Urinary bladder (tissue), 3 donors: ENCODE measurements at regions not wholly inside any gene's neighbourhood (a gene's known extent, or its start where the extent isn't known, plus 50 kb on each side); places are given as distances from the start of the nearest gene placed in this dataset.

ENCODE experiments used
- DNase-seq: peaks from one replicate; pipeline ENCODE4 v3.0.0-alpha.2; 2015; ENCODE audit errors: extremely low spot score
- H3K27ac ChIP-seq: one replicate; pipeline ENCODE4 v1.5.1; 2013; ENCODE audit warnings: low read depth, mild to moderate bottlenecking, moderate library complexity
- H3K36me3 ChIP-seq: one replicate; pipeline ENCODE4 v1.6.1; 2013; ENCODE audit warnings: mild to moderate bottlenecking, moderate library complexity; ENCODE audit not compliant: insufficient read depth
- H3K4me1 ChIP-seq: one replicate; pipeline ENCODE4 v1.6.1; 2013; ENCODE audit warnings: mild to moderate bottlenecking, moderate library complexity; ENCODE audit not compliant: insufficient read depth
- H3K4me3 ChIP-seq: one replicate; pipeline ENCODE4 v1.5.1; 2013; ENCODE audit warnings: low read depth, low read length
- WGBS: extraction: QIAGEN DNeasy Blood & Tissue Kit; methylation state at CpG from one replicate; pipeline ENCODE4 v1.1.7; 2013; 5-methylcytosine and 5-hydroxymethylcytosine counted together
- donor health status: healthy with polysubstance abuse.
- donor health status: healthy.

DNA sequence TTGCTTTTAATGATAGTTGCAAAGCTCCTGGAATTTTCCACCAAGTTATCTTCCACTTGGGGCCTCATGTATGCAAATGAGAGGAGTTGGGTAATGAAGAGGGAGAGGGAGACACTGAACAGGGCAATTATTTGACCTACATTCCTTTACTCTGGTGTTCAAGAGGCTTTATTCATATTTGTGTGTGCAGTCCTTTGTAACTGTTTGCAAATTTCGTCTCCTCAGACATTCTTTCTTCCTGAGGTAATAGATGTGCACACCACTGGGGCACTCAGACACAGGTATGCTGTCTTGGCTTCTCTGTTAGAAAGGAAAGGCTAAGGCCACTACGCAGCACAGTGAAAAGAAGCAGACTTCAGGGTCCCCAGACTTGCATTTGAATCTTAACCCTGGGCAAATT is 189.7 kb upstream of the IL12A start:
- peaks cover 1% of the 10 kb centered on the region for H3K4me1 ChIP-seq
- 37% methylated on average over 2 of the region's 2 CpGs for WGBS
- H3K4me3 ChIP-seq, result no peak overlapping the region
- H3K36me3 ChIP-seq, result no peaks in the 10 kb centered on the region
- no peak overlapping the region for H3K27ac ChIP-seq
- no peak for DNase-seq

GRCh38 chr3:159800434-159801155 is 188.0 kb upstream of the IL12A start:
- Histone ChIP-seq H3K4me3 (no peak overlapping the region), H3K27ac (no peak overlapping the region), H3K4me1 (peaks cover 1% of the 10 kb centered on the region), H3K36me3 (no peaks in the 10 kb centered on the region)
- DNase-seq, result no peak
- WGBS, result 39% methylated on average over 6 of the region's 6 CpGs

GRCh38 chr3:159802864-159803263 is 185.8 kb upstream of the IL12A start:
- no peak for DNase-seq
- Histone ChIP-seq H3K27ac (no peak overlapping the region), H3K4me1 (peaks cover 1% of the 10 kb centered on the region), H3K4me3 (no peak overlapping the region), H3K36me3 (no peaks in the 10 kb centered on the region)
- WGBS, result 80% methylated on average over 2 of the region's 2 CpGs

- no peak overlapping the region for H3K4me3 ChIP-seq
- H3K4me1 ChIP-seq, result peaks cover 1% of the 10 kb centered on the region
- DNase-seq, result no peak
- WGBS, result 57% methylated on average over 3 of the region's 3 CpGs
- no peaks in the 10 kb centered on the region for H3K36me3 ChIP-seq
- H3K27ac ChIP-seq, result no peak overlapping the region
Measured at GRCh38 chr3:159803459-159803858, 185.2 kb upstream of the IL12A start.

DNA sequence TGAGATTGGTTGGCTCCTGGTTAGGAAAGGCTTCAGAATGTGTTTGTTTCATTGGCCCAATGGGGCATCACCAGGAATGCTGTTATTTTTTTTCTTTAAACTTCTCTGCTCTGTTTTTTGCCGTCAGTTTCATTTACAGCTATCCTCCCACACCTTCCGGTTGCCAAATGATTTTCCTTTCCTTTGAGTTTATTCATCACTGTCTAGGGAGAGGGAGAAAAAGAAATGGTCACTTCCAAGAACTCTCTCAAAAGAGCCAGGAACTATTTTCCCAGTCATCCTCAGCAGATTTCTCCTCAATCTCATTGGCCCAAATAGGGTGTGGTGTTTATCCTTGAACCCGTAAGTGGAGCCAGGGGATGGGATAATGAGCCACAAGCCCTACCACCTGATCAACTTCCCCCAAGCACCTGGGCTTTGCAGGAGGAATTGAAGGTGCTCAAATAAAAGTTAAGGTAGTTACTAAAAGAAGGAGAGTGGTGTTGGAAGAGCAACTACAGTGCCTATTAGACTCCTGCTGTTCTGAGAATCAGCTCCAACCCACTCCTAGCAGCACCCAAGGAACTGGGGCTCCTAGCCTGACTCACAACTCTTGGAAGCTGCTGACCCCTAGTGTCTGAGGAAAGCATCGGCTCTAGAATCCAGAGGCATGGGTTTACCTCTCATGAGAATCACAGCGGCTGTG is 183.8 kb upstream of the IL12A start:
- no peaks in the 10 kb centered on the region for H3K4me1 ChIP-seq
- H3K36me3 ChIP-seq, result no peaks in the 10 kb centered on the region
- H3K4me3 ChIP-seq, result no peak overlapping the region
- H3K27ac ChIP-seq, result no peak overlapping the region
- DNase-seq, result no peak
- WGBS, result 35% methylated on average over 5 of the region's 5 CpGs

GRCh38 chr3:159805411-159805772 is 183.2 kb upstream of the IL12A start:
- DNase-seq, result no peak
- H3K4me1 ChIP-seq, result no peaks in the 10 kb centered on the region
- no peaks in the 10 kb centered on the region for H3K36me3 ChIP-seq
- H3K4me3 ChIP-seq, result no peak overlapping the region
- 89% methylated on average over 1 of the region's 1 CpG for WGBS
- H3K27ac ChIP-seq, result no peak overlapping the region

DNA sequence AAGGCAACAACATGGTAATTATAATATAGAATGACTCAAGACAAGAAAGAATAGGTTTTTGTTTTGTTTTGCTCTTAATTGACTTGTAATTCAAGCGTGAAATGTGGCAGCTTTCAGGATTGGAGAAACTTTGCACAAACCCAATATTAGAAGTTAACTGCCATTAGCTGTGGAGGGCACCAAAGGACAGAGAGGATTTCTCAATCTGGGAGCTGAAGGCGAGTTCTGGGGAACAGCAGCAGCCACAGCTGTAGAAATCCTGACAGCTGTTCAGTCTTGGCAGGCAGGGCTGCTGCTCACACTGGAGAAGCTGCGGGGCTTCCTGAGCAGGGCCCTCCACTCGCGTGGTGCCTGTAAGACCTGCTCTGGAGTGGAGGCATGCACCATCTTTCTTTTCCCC is 182.2 kb upstream of the IL12A start:
- Histone ChIP-seq H3K27ac (no peak overlapping the region), H3K4me3 (no peak overlapping the region), H3K4me1 (no peaks in the 10 kb centered on the region), H3K36me3 (no peaks in the 10 kb centered on the region)
- no peak for DNase-seq
- 34% methylated on average over 5 of the region's 5 CpGs for WGBS

GRCh38 chr3:159807137-159808040 is 181.2 kb upstream of the IL12A start:
- no peaks in the 10 kb centered on the region for H3K4me1 ChIP-seq

DNA sequence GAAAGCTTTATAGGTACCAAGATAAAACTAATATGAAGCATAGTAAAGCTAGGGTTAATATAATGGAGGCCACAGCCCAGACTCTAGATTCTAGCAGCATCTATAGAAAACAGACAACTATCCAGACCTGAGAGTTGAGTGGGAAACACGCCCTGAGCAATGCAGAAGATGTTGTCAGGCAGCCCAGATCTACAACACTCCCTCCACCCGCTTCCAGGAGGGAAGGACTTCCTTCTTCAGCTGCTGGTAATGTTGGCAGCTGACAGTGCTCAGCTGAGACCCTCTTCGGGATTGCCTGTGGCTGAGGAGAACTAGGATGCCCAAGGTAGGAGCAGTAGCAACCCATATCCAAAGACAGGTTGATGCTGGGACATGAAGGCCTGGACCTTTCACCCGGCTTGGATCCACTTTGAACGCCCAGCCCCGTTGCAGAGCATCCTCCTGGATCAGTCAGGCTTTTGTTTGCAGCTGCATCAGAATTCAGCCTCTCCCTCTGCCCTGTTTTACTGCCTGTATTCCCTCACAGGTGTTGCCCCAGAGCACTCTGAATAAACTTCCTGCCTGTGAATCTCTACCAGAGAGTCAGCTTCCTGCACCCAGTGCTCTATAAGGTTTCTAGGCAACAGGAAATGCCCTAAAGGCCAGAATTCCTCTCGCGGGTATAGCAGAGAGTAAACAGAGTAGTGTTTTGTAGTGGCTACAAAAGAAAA is 174.7 kb upstream of the IL12A start:
- H3K36me3 ChIP-seq, result no peaks in the 10 kb centered on the region
- H3K4me3 ChIP-seq, result no peak overlapping the region
- 50% methylated on average over 8 of the region's 8 CpGs for WGBS
- no peaks in the 10 kb centered on the region for H3K4me1 ChIP-seq
- no peak overlapping the region for H3K27ac ChIP-seq
- no peak for DNase-seq

More at GRCh38 chr3:159807137-159808040, 181.2 kb upstream of the IL12A start:
- DNase-seq, result no peak
- no peak overlapping the region for H3K4me3 ChIP-seq
- WGBS, result 58% methylated on average over 3 of the region's 3 CpGs
- no peak overlapping the region for H3K27ac ChIP-seq
- no peaks in the 10 kb centered on the region for H3K36me3 ChIP-seq

- Histone ChIP-seq H3K4me1 (no peaks in the 10 kb centered on the region), H3K36me3 (no peaks in the 10 kb centered on the region), H3K27ac (no peak overlapping the region), H3K4me3 (no peak overlapping the region)
- 89% methylated on average over 3 of the region's 3 CpGs for WGBS
- DNase-seq, result no peak
Measured at GRCh38 chr3:159816512-159816911, 172.1 kb upstream of the IL12A start.

GRCh38 chr3:159817126-159817525 is 171.5 kb upstream of the IL12A start:
- Histone ChIP-seq H3K4me1 (no peaks in the 10 kb centered on the region), H3K36me3 (no peaks in the 10 kb centered on the region)
- 87% methylated on average over 6 of the region's 6 CpGs for WGBS

GRCh38 chr3:159817571-159817970 is 171.1 kb upstream of the IL12A start:
- 88% methylated on average over 3 of the region's 3 CpGs for WGBS
- no peaks in the 10 kb centered on the region for H3K36me3 ChIP-seq
- DNase-seq, result no peak
- no peak overlapping the region for H3K27ac ChIP-seq
- no peak overlapping the region for H3K4me3 ChIP-seq
- H3K4me1 ChIP-seq, result no peaks in the 10 kb centered on the region

More at GRCh38 chr3:159817126-159817525, 171.5 kb upstream of the IL12A start:
- no peak for DNase-seq
- no peak overlapping the region for H3K4me3 ChIP-seq
- no peak overlapping the region for H3K27ac ChIP-seq

DNA sequence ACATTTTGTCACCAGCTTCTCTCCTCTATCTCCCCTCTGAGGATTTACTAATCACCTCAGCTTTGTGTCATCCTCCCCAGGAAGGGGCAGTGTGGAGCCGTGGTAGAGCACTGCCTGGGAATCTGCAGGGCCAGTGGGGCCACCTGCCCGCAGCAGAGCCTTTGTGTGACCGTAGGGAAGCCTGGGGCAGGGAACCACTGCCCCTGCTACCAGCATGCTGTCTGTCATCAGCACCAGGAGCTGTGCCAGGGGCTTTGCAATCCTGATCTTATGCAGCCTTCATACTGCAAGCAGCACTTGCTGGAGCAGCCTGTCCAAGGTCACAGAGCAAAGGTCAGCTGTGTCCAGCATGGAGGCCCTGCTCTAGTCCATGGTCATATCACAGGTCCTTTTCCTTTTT is 170.2 kb upstream of the IL12A start:
- Histone ChIP-seq H3K4me3 (no peak overlapping the region), H3K4me1 (no peaks in the 10 kb centered on the region), H3K36me3 (no peaks in the 10 kb centered on the region), H3K27ac (no peak overlapping the region)
- no peak for DNase-seq
- WGBS, result 67% methylated on average over 3 of the region's 3 CpGs
